Activated CD4-positive, CD25-positive, alpha-beta regulatory T cell treated with anti-CD3 and anti-CD28 coated beads, Interleukin-2, amount 50 U/mL, for 72 hours (primary cell): ENCODE measurements at regions not wholly inside any gene's neighbourhood (a gene's known extent, or its start where the extent isn't known, plus 50 kb on each side); places are given as distances from the start of the nearest gene placed in this dataset.
"Not testable (repeated sequence)": the region's sequence is repeated elsewhere in the genome, so short reads cannot be mapped to it uniquely, and the experiment has no call there.

ENCODE experiments used
- DNase-seq: peaks from one replicate; pipeline ENCODE4 v3.0.0; 2021

DNA sequence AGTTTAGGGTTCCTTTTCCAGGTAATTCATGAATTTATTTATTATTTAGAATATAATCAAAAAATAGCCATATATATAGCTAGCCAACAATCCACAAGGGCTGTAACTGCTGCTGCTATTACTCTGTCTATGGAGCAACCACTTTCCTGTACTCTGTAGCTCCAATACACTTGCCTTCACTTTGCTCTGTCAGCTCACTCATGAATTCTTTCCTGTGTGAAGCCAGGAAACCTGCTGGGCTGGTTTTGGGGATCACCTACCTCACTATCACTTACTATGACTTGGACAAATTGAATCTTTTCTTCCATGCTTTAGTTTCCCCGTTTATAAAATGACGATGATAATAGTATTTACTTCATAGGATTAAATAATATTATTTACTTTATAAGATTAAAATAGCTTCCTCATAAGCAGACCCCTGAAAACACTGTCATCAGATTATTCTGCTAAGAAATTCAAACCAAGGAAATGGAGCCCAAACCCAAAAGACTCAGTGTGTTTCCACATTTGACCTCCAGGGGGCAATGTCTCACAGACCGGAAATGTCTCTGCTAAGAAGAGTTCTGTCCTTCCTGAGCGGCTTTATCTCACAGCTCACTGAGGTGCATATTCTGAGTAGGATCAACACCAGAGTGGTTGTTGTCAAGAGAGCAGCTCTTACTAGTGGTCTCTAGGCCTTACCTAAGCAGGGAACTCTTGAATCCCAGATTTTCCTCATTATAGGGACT lies 457.1 kb downstream of the DAD1 start:
- peak; percentile 32 for DNase-seq

DNA sequence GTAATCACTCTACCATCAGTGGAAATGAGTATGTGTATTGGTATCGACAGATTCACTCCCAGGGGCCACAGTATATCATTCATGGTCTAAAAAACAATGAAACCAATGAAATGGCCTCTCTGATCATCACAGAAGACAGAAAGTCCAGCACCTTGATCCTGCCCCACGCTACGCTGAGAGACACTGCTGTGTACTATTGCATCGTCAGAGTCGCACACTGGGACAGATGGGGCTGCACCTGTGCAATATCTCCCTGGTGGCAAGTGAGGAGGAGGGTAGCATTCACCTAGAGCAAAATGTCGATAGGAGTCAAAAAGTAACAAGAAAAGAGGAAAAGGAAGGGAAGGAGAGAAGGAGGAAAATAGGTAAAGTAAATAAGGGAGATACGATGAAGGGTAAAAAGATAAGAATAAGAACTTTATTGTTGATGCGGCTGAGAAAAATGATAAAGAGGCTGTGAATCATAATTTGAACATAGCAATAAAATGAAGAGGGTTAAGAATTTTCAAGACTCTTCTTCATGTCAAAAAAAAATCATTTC lies 450.5 kb upstream of the OR4E1 start:
- no peak for DNase-seq

- DNase-seq: no peak
Measured at GRCh38 chr14:22122829-22123560, 449.4 kb upstream of the OR4E1 start.

DNA sequence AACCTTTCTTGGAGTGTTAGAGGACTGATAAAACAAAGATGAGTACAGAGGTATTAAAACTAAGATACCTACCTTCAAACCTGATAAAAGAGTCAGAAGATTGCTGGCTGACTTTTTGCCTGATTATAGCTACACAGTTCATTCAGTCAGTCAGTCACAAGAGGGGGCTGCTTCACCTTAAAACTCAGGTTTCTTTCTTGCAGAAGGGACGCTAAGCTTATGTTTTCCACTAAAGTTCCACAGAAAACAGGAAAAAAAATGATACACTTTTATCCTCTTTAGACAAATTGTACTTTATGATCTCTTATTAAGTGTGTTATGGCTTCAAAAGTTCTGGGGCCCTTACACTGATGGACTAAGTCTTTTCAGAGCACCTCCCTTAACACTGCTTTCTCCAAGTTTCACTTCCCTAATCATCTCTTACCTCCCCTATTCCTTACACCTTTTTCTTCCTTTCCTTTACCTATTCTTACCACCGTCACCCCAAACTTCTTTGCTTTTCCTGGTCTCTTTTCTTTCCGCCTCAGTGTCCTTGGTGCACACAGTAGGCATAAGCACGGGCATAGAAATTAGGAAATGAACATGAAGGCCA lies 448.7 kb upstream of the OR4E1 start:
- no peak for DNase-seq

DNA sequence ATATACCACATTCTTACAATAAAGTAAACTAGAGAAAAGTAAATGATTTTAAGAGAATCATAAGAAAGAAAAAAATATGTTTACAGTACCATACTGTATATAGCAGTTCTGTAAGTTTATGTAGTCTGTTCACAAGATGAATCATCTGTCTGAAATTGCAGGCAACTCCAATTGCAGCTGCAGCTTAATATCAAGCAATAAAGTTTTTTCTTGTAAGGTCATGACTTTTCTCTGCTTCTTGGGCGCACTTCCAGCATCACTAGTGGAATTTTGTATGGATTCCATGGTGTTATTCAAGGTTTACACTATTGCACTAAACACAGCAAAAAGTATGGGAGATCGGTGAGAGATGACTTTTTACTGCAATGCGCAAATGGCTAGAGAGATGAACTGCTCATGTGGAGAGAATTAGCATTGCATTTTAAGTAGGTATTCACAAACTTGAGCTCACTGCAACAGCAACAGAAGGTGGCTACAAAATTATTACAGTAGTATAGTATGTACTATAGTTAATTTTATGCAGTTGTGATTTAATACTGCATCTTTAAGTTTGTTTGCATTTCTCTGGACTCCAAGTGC lies 445.4 kb upstream of the OR4E1 start:
- no peak for DNase-seq

GRCh38 chr14:22113401-22113800 lies 439.8 kb upstream of the OR4E1 start:
- DNase-seq: no peak

DNA sequence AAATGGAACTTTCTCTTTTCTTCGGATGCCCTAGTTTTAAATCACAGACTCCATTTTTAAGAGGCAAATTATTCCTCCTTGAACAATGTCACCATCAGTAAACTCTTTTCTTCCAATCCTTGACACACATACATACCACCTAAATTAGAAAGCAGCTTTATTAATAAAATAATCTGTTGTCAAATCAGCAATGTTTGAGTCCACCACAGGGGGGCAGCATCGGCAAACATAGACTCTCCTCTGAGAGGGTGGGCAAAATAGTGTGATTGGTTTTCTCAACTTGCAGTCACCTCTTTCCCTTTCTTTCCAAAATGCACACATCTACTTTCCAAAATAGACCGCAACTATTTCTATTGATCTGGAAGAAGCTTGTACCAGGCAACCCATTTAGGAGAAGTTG lies 438.4 kb upstream of the OR4E1 start:
- peak; percentile 49 for DNase-seq

- DNase-seq: no peak
Measured at GRCh38 chr14:22107753-22108152, 434.1 kb upstream of the OR4E1 start.

- no peak for DNase-seq
Measured at GRCh38 chr14:22106700-22107697, 433.4 kb upstream of the OR4E1 start.

DNA sequence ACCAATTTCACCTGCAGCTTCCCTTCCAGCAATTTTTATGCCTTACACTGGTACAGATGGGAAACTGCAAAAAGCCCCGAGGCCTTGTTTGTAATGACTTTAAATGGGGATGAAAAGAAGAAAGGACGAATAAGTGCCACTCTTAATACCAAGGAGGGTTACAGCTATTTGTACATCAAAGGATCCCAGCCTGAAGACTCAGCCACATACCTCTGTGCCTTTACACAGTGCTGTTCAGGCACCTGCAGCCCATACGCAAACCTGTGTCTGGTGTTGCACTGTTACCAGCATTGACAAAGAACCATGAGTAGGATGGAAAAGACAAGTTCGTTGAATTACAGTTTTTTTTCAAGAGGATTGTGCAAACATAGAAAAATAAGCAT lies 432.0 kb upstream of the OR4E1 start:
- no peak for DNase-seq

DNA sequence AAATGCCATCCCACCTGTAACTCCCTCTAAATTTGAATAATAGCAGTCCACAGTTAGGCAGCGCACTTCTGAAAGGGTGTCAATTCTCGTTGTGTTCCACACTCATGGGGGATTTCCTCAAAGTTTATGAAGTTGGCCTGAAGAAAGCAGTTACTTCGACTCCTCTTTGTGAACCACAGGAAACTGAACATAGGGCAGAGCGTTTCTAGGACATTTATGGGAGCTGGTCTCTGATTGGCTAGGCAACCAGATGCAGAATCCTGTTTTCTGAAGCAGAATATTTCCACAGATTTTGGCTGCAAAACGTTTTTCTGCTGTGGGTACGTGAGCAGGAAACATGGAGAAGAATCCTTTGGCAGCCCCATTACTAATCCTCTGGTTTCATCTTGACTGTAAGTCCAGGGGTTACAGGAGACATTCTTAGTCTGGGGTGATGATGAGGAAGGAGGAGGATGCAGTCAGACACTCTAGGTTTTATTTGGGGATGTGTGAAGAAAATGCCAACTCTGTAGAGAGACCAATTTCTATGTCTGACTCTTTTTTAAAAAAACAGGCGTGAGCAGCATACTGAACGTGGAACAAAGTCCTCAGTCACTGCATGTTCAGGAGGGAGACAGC lies 431.5 kb upstream of the OR4E1 start:
- no peak for DNase-seq

DNA sequence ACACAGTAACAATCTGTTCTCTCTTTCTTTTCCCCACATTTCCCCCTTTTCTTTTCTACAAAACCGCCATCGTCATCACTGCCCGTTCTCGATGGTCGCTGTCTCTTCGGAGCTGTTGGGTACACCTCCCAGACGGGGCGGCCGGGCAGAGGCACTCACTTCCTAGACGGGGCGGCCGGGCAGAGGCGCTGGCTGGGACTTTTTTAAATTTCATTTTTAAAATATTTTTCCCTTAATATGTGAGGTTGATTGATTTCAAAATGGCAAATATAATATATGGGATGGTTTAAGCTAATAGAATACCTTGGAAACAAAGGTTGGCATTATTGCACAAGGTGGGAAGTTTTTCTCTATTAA lies 427.1 kb upstream of the OR4E1 start:
- DNase-seq: not testable (repeated sequence)

- no peak for DNase-seq
Measured at GRCh38 chr14:22099942-22100763, 426.5 kb upstream of the OR4E1 start.

DNA sequence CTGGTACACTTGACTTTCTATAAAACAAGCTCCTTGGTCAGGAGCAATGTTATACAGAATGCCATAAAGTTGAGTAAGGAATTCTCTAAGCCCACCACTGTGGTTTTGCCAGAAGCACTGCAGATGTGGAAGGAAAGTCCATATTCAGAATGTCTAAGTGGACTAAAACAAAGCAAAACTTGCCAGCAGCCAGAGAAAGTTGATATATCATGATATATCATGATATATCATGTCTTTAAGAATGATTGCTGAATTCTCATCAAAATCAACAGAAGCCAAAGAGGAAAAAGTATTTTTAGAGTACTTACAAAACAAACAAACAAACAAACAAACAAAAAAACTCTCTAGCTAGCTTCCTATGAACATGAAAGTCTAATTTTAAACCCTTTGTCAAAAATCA lies 424.8 kb upstream of the OR4E1 start:
- DNase-seq: no peak

GRCh38 chr14:22097586-22098292 lies 424.1 kb upstream of the OR4E1 start:
- DNase-seq: no peak

- DNase-seq: no peak
Measured at GRCh38 chr14:22097072-22097471, 423.5 kb upstream of the OR4E1 start.

DNA sequence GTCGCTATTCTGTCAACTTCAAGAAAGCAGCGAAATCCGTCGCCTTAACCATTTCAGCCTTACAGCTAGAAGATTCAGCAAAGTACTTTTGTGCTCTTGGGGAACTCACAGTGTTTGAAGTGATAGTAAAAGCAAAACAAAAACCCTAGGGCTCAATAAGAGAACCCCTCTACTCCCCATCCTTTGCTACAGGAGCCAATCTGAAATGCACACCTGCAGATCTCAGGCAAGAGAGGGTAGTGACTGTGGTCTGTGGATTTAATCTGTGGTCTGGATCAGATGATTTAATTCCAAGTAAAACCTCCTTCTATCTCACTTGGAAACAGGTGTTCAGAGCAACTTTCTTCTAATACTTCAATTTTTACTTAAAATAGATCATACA lies 422.9 kb upstream of the OR4E1 start:
- no peak for DNase-seq

GRCh38 chr14:22095860-22096513 lies 422.4 kb upstream of the OR4E1 start:
- no peak for DNase-seq

- DNase-seq: no peak
Measured at GRCh38 chr14:22089940-22090339, 416.3 kb upstream of the OR4E1 start.
